Fibroblast of the aortic adventitia (primary cell): ENCODE measurements at regions not wholly inside any gene's neighbourhood (a gene's known extent, or its start where the extent isn't known, plus 50 kb on each side); places are given as distances from the start of the nearest gene placed in this dataset.

Experiments used
- DNase-seq: peaks from one replicate; pipeline ENCODE4 v3.0.0-alpha.2; 2010; ENCODE audit warnings: low read depth
- H3K4me3 ChIP-seq: 2 replicates; pipeline ENCODE4 v1.5.1; 2011; ENCODE audit warnings: low read depth, mild to moderate bottlenecking, control low read depth, low read length, moderate library complexity
- TF ChIP-seq, protein P1 (sequence below): IDR thresholded peaks from 2 replicates; pipeline ENCODE4 v1.5.1; 2011; ENCODE audit warnings: mild to moderate bottlenecking, low read length, control low read depth, inconsistent platforms; ENCODE audit not compliant: insufficient read depth

GRCh38 chr10:78955206-78955605 is 113.6 kb upstream of the ZMIZ1 start:
- TF ChIP-seq, protein P1, sequence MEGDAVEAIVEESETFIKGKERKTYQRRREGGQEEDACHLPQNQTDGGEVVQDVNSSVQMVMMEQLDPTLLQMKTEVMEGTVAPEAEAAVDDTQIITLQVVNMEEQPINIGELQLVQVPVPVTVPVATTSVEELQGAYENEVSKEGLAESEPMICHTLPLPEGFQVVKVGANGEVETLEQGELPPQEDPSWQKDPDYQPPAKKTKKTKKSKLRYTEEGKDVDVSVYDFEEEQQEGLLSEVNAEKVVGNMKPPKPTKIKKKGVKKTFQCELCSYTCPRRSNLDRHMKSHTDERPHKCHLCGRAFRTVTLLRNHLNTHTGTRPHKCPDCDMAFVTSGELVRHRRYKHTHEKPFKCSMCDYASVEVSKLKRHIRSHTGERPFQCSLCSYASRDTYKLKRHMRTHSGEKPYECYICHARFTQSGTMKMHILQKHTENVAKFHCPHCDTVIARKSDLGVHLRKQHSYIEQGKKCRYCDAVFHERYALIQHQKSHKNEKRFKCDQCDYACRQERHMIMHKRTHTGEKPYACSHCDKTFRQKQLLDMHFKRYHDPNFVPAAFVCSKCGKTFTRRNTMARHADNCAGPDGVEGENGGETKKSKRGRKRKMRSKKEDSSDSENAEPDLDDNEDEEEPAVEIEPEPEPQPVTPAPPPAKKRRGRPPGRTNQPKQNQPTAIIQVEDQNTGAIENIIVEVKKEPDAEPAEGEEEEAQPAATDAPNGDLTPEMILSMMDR: no peak

DNA sequence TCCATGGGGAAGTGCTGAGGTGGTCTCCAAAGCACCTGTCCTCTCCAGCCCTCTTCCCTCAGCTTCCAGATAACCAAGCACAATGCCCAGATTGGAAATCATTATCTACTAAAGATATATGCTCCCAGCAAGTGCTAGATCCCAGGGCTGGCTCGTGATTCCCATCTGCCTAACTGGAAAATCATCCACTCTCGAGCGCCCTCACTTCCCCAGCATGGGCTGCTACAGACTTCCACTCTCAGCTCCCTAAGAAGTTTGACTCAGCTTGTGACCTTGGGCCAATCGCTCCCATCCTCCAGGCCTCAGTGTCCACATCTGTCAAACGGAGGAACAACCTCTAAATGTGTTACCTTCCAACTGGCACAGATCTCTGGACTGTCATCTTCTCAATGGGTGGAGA is 112.4 kb upstream of the ZMIZ1 start:
- TF ChIP-seq, protein P1: no peak
- H3K4me3 ChIP-seq: no peak overlapping the region
- DNase-seq: no peak

More at GRCh38 chr10:78955206-78955605, 113.6 kb upstream of the ZMIZ1 start:
- no peak overlapping the region for H3K4me3 ChIP-seq
- DNase-seq: no peak

- TF ChIP-seq, protein P1: no peak
- peak; percentile 23 for DNase-seq
- no peak overlapping the region for H3K4me3 ChIP-seq
These were observed 111.2 kb upstream of the ZMIZ1 start for GRCh38 chr10:78957471-78958039.

GRCh38 chr10:78959217-78959923 is 109.4 kb upstream of the ZMIZ1 start:
- no peak overlapping the region for H3K4me3 ChIP-seq
- TF ChIP-seq, protein P1: no peak
- DNase-seq: no peak

GRCh38 chr10:78959924-78960285 is 108.9 kb upstream of the ZMIZ1 start:
- TF ChIP-seq, protein P1: no peak
- DNase-seq: peak; percentile 63
- H3K4me3 ChIP-seq: no peak overlapping the region

DNA sequence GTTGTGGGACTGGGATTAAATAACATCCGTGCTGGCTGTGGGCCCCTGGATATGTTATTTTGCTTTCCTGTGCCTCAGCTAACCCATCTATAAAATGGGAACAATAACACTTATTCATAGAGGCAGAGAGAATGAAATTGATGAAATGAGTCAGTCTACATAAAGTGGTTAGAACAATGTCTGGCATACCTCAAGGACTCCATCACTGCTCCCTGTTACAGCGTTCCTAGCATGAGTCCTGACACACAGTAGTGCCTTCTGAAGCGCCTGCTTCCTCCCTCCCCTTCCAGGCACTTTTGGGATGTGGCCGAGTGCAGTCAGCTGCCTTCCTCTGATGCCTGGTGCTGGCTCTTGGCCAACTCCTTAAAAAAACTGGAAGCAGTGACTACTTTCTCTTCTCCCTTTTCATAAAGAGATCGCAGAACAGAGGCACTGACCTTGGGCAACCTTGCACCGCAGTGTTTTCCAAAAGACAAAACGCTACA is 108.4 kb upstream of the ZMIZ1 start:
- DNase-seq: peak; percentile 95
- TF ChIP-seq, protein P1: no peak
- no peak overlapping the region for H3K4me3 ChIP-seq
